ENCODE measurements at regions not wholly inside any gene's neighbourhood (a gene's known extent, or its start where the extent isn't known, plus 50 kb on each side); places are given as distances from the start of the nearest gene placed in this dataset.

GRCh38 chr1:39147099-39148025 lies 57.1 kb upstream of the MACF1 start:
- TF ChIP-seq, protein P1, sequence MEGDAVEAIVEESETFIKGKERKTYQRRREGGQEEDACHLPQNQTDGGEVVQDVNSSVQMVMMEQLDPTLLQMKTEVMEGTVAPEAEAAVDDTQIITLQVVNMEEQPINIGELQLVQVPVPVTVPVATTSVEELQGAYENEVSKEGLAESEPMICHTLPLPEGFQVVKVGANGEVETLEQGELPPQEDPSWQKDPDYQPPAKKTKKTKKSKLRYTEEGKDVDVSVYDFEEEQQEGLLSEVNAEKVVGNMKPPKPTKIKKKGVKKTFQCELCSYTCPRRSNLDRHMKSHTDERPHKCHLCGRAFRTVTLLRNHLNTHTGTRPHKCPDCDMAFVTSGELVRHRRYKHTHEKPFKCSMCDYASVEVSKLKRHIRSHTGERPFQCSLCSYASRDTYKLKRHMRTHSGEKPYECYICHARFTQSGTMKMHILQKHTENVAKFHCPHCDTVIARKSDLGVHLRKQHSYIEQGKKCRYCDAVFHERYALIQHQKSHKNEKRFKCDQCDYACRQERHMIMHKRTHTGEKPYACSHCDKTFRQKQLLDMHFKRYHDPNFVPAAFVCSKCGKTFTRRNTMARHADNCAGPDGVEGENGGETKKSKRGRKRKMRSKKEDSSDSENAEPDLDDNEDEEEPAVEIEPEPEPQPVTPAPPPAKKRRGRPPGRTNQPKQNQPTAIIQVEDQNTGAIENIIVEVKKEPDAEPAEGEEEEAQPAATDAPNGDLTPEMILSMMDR (conservative IDR thresholded peaks at IDR 0.05; ENCODE audit: low read depth, low read length) = no peak
- DNase-seq (ENCODE audit: low read depth) = no peak
- no peak overlapping the region for H3K4me3 ChIP-seq (ENCODE audit: low read length)

DNA sequence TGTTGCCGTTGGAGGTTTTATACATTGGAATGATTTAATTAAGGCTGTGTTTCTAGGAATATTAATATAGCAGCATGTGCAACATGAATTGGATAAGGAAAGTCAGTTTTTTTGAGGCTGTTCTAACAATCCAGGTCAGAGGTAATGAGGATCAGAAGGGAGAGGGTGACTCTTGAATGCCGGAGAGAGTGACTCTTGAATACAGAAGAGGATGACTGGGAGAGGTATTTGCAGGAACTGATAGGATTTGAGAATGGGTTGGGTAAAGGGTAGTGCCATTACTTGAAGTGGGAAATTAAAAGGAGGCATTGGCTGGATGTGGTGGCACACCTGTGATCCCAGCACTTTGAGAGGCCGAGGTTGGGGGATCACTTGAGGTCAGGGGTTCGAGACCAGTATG lies 55.6 kb upstream of the MACF1 start:
- no peak for DNase-seq (ENCODE audit: low read depth)
- TF ChIP-seq, protein P1 (conservative IDR thresholded peaks at IDR 0.05; ENCODE audit: low read depth, low read length) = no peak
- no peak overlapping the region for H3K4me3 ChIP-seq (ENCODE audit: low read length)

DNA sequence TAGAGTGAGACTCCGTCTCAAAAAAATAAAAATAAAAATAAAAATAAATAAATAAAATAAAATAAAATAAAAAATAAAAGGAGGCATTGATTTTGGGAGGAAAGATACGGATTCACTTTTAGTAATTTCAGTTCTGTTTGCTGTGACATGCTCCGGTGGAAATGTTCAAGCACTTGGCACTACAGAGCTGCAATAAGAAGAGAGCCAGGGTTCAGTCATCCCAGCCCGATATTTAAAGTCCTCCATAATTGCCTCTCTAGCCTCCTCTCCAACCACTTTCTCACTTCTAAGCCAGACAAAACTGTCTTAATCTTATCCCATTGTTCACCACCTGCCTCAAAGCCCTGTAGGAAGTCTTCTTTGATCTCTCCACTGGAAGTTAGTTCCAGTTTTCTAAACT lies 55.0 kb upstream of the MACF1 start:
- TF ChIP-seq, protein P1 (conservative IDR thresholded peaks at IDR 0.05; ENCODE audit: low read depth, low read length) = no peak
- no peak for DNase-seq (ENCODE audit: low read depth)
- H3K4me3 ChIP-seq (ENCODE audit: low read length) = no peak overlapping the region

GRCh38 chr1:39150779-39151178 lies 53.7 kb upstream of the MACF1 start:
- no peak for DNase-seq (ENCODE audit: low read depth)
- TF ChIP-seq, protein P1 (conservative IDR thresholded peaks at IDR 0.05; ENCODE audit: low read depth, low read length) = no peak
- H3K4me3 ChIP-seq (ENCODE audit: low read length) = no peak overlapping the region

DNA sequence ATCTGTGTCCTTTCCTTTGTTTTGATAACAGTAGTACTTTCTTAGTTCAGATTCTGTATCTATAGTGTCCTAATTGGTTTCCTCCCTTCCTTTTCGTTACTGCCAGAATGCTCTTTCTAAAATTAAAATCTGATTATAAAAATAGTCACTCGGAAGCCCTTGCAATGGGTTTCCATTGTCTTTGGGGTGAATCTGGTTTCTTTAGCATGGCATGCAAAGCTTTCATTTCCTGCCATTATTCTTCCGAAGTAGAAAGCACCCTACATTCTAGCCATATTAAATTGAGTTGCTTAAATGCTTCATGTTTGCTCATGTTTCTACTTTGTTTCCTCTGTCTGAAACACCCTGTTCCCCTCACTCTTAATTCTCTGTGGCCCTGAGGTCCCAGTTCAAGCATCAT lies 53.2 kb upstream of the MACF1 start:
- no peak overlapping the region for H3K4me3 ChIP-seq (ENCODE audit: low read length)
- TF ChIP-seq, protein P1 (conservative IDR thresholded peaks at IDR 0.05; ENCODE audit: low read depth, low read length) = no peak
- no peak for DNase-seq (ENCODE audit: low read depth)

DNA sequence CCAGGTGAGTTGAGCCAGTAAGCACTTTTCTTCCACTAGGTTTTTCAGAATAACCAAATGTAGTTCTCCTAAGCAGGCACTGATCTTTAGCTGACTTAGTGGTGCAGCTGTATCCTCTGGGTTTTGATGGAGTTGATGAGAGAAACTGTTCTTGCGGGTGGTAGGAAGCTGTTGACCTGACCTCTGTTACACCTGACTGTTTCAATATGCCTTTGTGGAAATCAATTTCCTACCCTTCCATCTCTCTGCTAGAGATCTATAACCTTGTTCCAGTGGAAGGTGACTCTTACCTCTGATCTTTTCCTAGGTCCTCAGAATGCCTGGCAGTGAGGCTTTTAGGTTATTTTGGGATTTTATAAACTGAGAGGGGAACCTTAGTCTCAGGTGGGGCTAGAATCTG lies 51.6 kb upstream of the MACF1 start:
- no peak overlapping the region for H3K4me3 ChIP-seq (ENCODE audit: low read length)
- TF ChIP-seq, protein P1 (conservative IDR thresholded peaks at IDR 0.05; ENCODE audit: low read depth, low read length) = no peak
- DNase-seq (ENCODE audit: low read depth) = no peak

GRCh38 chr1:39153684-39154083 lies 50.8 kb upstream of the MACF1 start:
- DNase-seq (ENCODE audit: low read depth) = no peak
- no peak overlapping the region for H3K4me3 ChIP-seq (ENCODE audit: low read length)
- TF ChIP-seq, protein P1 (conservative IDR thresholded peaks at IDR 0.05; ENCODE audit: low read depth, low read length) = no peak
